GM12892 (cell line): ENCODE measurements at regions not wholly inside any gene's neighbourhood (a gene's known extent, or its start where the extent isn't known, plus 50 kb on each side); places are given as distances from the start of the nearest gene placed in this dataset.

Experiments
- POLR2A ChIP-seq: IDR thresholded peaks from 2 replicates; pipeline ENCODE4 v1.6.1; 2011; ENCODE audit warnings: low read depth, low read length, control low read depth
- POLR2AphosphoS5 ChIP-seq: IDR thresholded peaks from 2 replicates; pipeline ENCODE4 v1.6.1; 2011; ENCODE audit warnings: low read depth, low read length, control low read depth

DNA sequence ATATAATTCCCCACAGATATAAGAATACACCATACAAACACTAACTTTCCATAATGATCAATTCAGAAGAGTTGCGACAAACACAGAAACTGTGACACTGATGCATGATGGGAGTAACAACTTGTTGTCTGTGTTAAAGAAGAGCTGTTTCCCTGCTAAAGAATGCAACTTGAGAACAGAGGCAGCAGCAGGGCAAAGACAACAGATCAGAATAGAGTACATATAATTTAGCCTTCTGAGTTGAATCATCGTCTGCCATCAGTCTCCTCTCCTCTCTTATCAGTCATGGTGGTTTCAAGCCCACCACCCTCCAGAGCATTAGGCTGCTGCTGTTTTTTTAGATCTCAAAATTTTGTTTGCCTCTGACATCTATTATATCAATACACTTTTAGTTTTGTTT is 280.4 kb downstream of the UBE3D start:
- no peak for TF ChIP-seq POLR2AphosphoS5
- no peak for TF ChIP-seq POLR2A
